ENCODE measurements at regions not wholly inside any gene's neighbourhood (a gene's known extent, or its start where the extent isn't known, plus 50 kb on each side); places are given as distances from the start of the nearest gene placed in this dataset.

- Histone ChIP-seq H3K4me1 (ENCODE audit: control insufficient read depth, insufficient read depth, low read length) (0 out of 2 replicates have a peak, but pooled peaks cover under 1% of the 10 kb centered on the region), H3K36me3 (ENCODE audit: control insufficient read depth in 2 of 2, insufficient read depth in 1 of 2, low read length in 2 of 2) (no peaks in the 10 kb centered on the region), H3K9me3 (ENCODE audit: control insufficient read depth, insufficient read depth, low read depth, low read length) (no peaks in the 10 kb centered on the region), H3K4me3 (ENCODE audit: low read depth, low read length) (no peak overlapping the region), H3K27ac (ENCODE audit: extremely low read depth, low read depth, low read length) (no peak overlapping the region)
- TF ChIP-seq ZNF626 (tag by site-specific recombination; IDR thresholded peaks at IDR 0.05) (no peak), ZNF791 (tag by site-specific recombination; IDR thresholded peaks at IDR 0.05) (no peak), ZNF324 (tag by site-specific recombination; IDR thresholded peaks at IDR 0.05) (no peak), AEBP2 (tag by site-specific recombination; IDR thresholded peaks at IDR 0.05; ENCODE audit: borderline replicate concordance) (no peak), ZNF473 (tag by site-specific recombination; IDR thresholded peaks at IDR 0.05) (no peak), ZNF433 (tag by site-specific recombination; IDR thresholded peaks at IDR 0.05; ENCODE audit: low read depth) (no peak), ZNF501 (tag by site-specific recombination; IDR thresholded peaks at IDR 0.05) (no peak), PRDM10 (tag by site-specific recombination; IDR thresholded peaks at IDR 0.05) (no peak), ZBTB1 (tag by site-specific recombination; IDR thresholded peaks at IDR 0.05) (no peak), ZNF311 (tag by site-specific recombination; IDR thresholded peaks at IDR 0.05; ENCODE audit: borderline replicate concordance) (no peak), WT1 (tag by site-specific recombination; IDR thresholded peaks at IDR 0.05) (no peak), ZNF416 (tag by site-specific recombination; IDR thresholded peaks at IDR 0.05) (no peak), ZNF488 (tag by site-specific recombination; IDR thresholded peaks at IDR 0.05) (no peak), ZNF362 (tag by site-specific recombination; IDR thresholded peaks at IDR 0.05) (no peak)
- ChIA-PET CTCF (interaction anchor here (0.6 kb wide), 1 partner anchor 574 kb away, joined by 5 read pairs; no protein-coding TSS in a partner anchor), POLR2A (no interaction called here)
Measured at GRCh38 chr3:23135026-23135785, 67.9 kb upstream of the UBE2E2 start.

- Histone ChIP-seq H3K27ac (ENCODE audit: extremely low read depth, low read depth, low read length) (no peak overlapping the region), H3K9me3 (ENCODE audit: control insufficient read depth, insufficient read depth, low read depth, low read length) (no peaks in the 10 kb centered on the region), H3K36me3 (ENCODE audit: control insufficient read depth in 2 of 2, insufficient read depth in 1 of 2, low read length in 2 of 2) (no peaks in the 10 kb centered on the region), H3K4me1 (ENCODE audit: control insufficient read depth, insufficient read depth, low read length) (no peaks in the 10 kb centered on the region), H3K4me3 (ENCODE audit: low read depth, low read length) (no peak overlapping the region)
- POLR2A ChIA-PET, result no interaction called here
- CTCF ChIA-PET, result interaction anchor here (0.7 kb wide), 1 partner anchor 191 kb away, joined by 3 read pairs; no protein-coding TSS in a partner anchor
- TF ChIP-seq ZNF639 (tag by site-specific recombination; IDR thresholded peaks at IDR 0.05) (no peak), HOXD13 (CRISPR knock-in tag; IDR thresholded peaks at IDR 0.05; ENCODE audit: borderline replicate concordance) (no peak), ZNF302 (tag by site-specific recombination; IDR thresholded peaks at IDR 0.05; ENCODE audit: low read depth) (no peak), ZBTB44 (tag by site-specific recombination; IDR thresholded peaks at IDR 0.05) (no peak), SP3 (tag by site-specific recombination; IDR thresholded peaks at IDR 0.05) (no peak), ZSCAN4 (tag by site-specific recombination; IDR thresholded peaks at IDR 0.05) (no peak), ZNF660 (tag by site-specific recombination; IDR thresholded peaks at IDR 0.05) (no peak), WT1 (tag by site-specific recombination; IDR thresholded peaks at IDR 0.05) (no peak), HOXC10 (CRISPR knock-in tag; IDR thresholded peaks at IDR 0.05) (no peak)
Measured at GRCh38 chr3:23136054-23136453, 67.1 kb upstream of the UBE2E2 start.

Measured in HEK293 (cell line).